ENCODE measurements at regions not wholly inside any gene's neighbourhood (a gene's known extent, or its start where the extent isn't known, plus 50 kb on each side); places are given as distances from the start of the nearest gene placed in this dataset.

DNA sequence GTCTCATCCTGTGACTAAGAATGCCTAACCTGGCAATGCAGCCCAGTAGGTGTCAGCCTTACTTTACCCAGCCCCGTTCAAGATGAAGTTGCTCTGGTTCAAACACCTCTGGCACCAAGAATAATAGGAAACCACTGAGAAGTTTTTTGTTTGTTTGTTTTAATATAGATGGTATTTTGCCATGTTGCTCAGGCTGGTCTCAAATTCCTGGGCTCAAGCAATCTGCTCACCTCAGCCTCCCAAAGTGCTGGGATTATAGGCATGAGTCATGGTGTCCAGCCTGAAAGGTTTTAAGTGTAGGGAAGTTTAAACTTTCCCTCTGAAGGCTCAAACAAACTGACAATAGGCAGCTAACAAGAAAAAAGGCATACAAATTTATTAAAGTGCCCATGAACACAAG lies 51.2 kb upstream of the ABCC4 start:
- Mint-ChIP-seq H3K27ac (peak overlapping the region in 1 of 3 experiments; percentile 83; a peak in 2 of 7 replicates), H3K27me3 (ENCODE audit: low read depth) (no peaks in the 10 kb centered on the region; the same call in 1 of the 2 replicates), H3K4me1 (peaks cover 15 to 31% of the 10 kb centered on the region in 2 experiments), H3K36me3 (ENCODE audit: insufficient read depth in 1 of 3, low read depth in 3 of 3) (peaks cover 0 to 4% (median 0%) of the 10 kb centered on the region in 3 experiments; a peak in 2 of 7 replicates), H3K4me3 (no peak overlapping the region), H3K9me3 (peaks cover 7 to 16% of the 10 kb centered on the region in 2 experiments; a peak in 4 of 5 replicates)
- Histone ChIP-seq H3K9me3 (ENCODE audit: control insufficient read depth, low read depth, low read length) (no peaks in the 10 kb centered on the region), H3K27me3 (ENCODE audit: insufficient read depth, low read length) (no peaks in the 10 kb centered on the region), H2BK20ac (ENCODE audit: low read depth, low read length, poor library complexity, severe bottlenecking) (no peak overlapping the region), H2BK5ac (ENCODE audit: insufficient read length, low read length) (no peak overlapping the region), H3K9ac (ENCODE audit: extremely low read depth, insufficient read length, low read length) (no peak overlapping the region), H4K91ac (ENCODE audit: insufficient read length, low read depth, low read length) (no peak overlapping the region), H2BK12ac (ENCODE audit: insufficient read length, low read depth, low read length) (no peak overlapping the region), H4K5ac (ENCODE audit: insufficient read length, low read depth, low read length) (no peak overlapping the region), H4K8ac (replicated peaks; ENCODE audit: insufficient read length, low read depth, low read length) (no peak overlapping the region), H3K18ac (ENCODE audit: insufficient read length, low read depth, low read length) (no peak overlapping the region), H3K14ac (ENCODE audit: insufficient read depth, low read length) (no peak overlapping the region), H3K79me1 (ENCODE audit: insufficient read depth, low read depth, low read length, poor library complexity, severe bottlenecking) (no peaks in the 10 kb centered on the region), H3K4me2 (ENCODE audit: insufficient read depth, insufficient read length, low read length) (no peak overlapping the region), H2BK15ac (ENCODE audit: low read depth, low read length) (no peak overlapping the region), H2BK120ac (ENCODE audit: low read depth, low read length, poor library complexity, severe bottlenecking) (no peak overlapping the region), H3K4me1 (ENCODE audit: insufficient read depth, low read length) (no peaks in the 10 kb centered on the region), H3K79me2 (ENCODE audit: insufficient read depth, low read length) (no peaks in the 10 kb centered on the region), H3T11ph (ENCODE audit: low read length) (no peak overlapping the region), H3K56ac (ENCODE audit: insufficient read length, low read depth, low read length) (no peak overlapping the region), H3K23me2 (ENCODE audit: insufficient read length, low read depth, low read length, poor library complexity, severe bottlenecking) (no peaks in the 10 kb centered on the region), H3K23ac (ENCODE audit: insufficient read length, low read depth, low read length) (no peak overlapping the region), H3K4ac (ENCODE audit: low read depth, low read length) (no peak overlapping the region), H2AFZ (ENCODE audit: low read length) (no peak overlapping the region), H3K27ac (ENCODE audit: insufficient read length, low read depth, low read length) (no peak overlapping the region), H4K20me1 (ENCODE audit: control insufficient read depth, insufficient read depth, insufficient read length) (no peaks in the 10 kb centered on the region), H2AK5ac (ENCODE audit: insufficient read length, low read length) (no peak overlapping the region)
- DNase-seq = no peak
- WGBS (ENCODE audit: extremely low coverage, insufficient read length, low lambda C conversion rate) = no CpG with 5 or more reads among the region's 1 CpG
- no peak for TF ChIP-seq CTCF (conservative IDR thresholded peaks at IDR 0.05)

Measured in H9 (cell line).